HEK293 (cell line): ENCODE measurements at regions not wholly inside any gene's neighbourhood (a gene's known extent, or its start where the extent isn't known, plus 50 kb on each side); places are given as distances from the start of the nearest gene placed in this dataset.

Source experiments
- GLI2 ChIP-seq: fragments of 450-650 bp; formaldehyde crosslinking; IDR thresholded peaks from 2 replicates; pipeline ENCODE4; 2017; ENCODE audit warnings: missing biosample characterization, missing genetic modification characterization, low read depth, borderline replicate concordance
- MEIS1 ChIP-seq: sonication (generic); formaldehyde crosslinking; IDR thresholded peaks from 2 replicates; pipeline ENCODE4 v1.8.1; 2022; ENCODE audit warnings: missing genetic modification reagents, mild to moderate bottlenecking, borderline replicate concordance
- REST ChIP-seq: fragments of 450-650 bp; formaldehyde crosslinking; IDR thresholded peaks from 2 replicates; pipeline ENCODE4 v1.5.1; 2016; ENCODE audit warnings: missing biosample characterization, missing genetic modification characterization
- ZBTB49 ChIP-seq: fragments of 450-650 bp; formaldehyde crosslinking; IDR thresholded peaks from 2 replicates; pipeline ENCODE4 v1.5.1; 2016; ENCODE audit warnings: missing biosample characterization, missing genetic modification characterization, low read depth
- ZNF274 ChIP-seq, 2 experiments: fragments of 200-500 bp in 1 of 2; fragments of 450-650 bp in 1 of 2; sonication (Bioruptor generic) in 1 of 2; formaldehyde crosslinking in 1 of 2; IDR thresholded peaks; 2 replicates each; pipeline versions ENCODE4 v1.5.1 to v1.6.1; 2014 to 2016; ENCODE audit warnings: borderline replicate concordance in 1 of 2, inconsistent platforms in 1 of 2, low read length in 1 of 2, missing biosample characterization in 1 of 2, missing genetic modification characterization in 1 of 2
- ZNF311 ChIP-seq: fragments of 450-650 bp; formaldehyde crosslinking; IDR thresholded peaks from 2 replicates; pipeline ENCODE4 v1.5.1; 2017; ENCODE audit warnings: missing biosample characterization, missing genetic modification characterization, borderline replicate concordance
- ZNF664 ChIP-seq: fragments of 450-650 bp; formaldehyde crosslinking; IDR thresholded peaks from 2 replicates; pipeline ENCODE4 v1.5.1; 2016; ENCODE audit warnings: missing biosample characterization, missing genetic modification characterization
- TF ChIP-seq, protein P1 (sequence below): fragments of 450-650 bp; formaldehyde crosslinking; IDR thresholded peaks from 2 replicates; pipeline ENCODE4 v1.5.1; 2016; ENCODE audit warnings: missing biosample characterization, missing genetic modification characterization

DNA sequence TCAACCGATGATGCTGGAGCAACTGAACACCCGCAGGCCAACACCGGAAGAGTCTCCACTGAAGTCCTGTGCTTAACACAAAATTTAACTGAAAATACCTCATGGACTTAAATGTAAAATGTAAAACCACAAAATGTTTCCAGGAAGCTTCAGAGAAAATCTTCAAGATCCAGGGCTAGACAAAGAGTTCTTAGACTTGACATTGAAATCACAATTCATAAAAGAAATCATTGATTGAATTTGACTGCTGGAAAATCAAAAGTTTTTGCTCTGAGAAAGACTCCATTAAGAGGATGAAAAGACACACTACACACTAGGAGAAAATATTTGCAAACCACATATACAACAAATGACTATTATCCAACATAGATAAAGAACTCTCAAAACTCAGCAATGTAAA, 234.7 kb upstream of the PPP2R2D start:
- TF ChIP-seq ZBTB49 (tag by site-specific recombination) (no peak), ZNF311 (tag by site-specific recombination) (no peak), ZNF274 (IDR thresholded peaks at IDR 0.05; ENCODE audit: low read length) (no peak), ZNF274 (tag by site-specific recombination; IDR thresholded peaks at IDR 0.05; ENCODE audit: borderline replicate concordance) (no peak), GLI2 (no peak), ZNF664 (tag by site-specific recombination) (no peak), REST (tag by site-specific recombination) (no peak), MEIS1 (no peak)
- TF ChIP-seq, protein P1, sequence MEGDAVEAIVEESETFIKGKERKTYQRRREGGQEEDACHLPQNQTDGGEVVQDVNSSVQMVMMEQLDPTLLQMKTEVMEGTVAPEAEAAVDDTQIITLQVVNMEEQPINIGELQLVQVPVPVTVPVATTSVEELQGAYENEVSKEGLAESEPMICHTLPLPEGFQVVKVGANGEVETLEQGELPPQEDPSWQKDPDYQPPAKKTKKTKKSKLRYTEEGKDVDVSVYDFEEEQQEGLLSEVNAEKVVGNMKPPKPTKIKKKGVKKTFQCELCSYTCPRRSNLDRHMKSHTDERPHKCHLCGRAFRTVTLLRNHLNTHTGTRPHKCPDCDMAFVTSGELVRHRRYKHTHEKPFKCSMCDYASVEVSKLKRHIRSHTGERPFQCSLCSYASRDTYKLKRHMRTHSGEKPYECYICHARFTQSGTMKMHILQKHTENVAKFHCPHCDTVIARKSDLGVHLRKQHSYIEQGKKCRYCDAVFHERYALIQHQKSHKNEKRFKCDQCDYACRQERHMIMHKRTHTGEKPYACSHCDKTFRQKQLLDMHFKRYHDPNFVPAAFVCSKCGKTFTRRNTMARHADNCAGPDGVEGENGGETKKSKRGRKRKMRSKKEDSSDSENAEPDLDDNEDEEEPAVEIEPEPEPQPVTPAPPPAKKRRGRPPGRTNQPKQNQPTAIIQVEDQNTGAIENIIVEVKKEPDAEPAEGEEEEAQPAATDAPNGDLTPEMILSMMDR (tag by site-specific recombination) = no peak
